ENCODE measurements at regions not wholly inside any gene's neighbourhood (a gene's known extent, or its start where the extent isn't known, plus 50 kb on each side); places are given as distances from the start of the nearest gene placed in this dataset.

GRCh38 chr9:110033869-110034268 lies 174.1 kb downstream of the C9orf152 start:
- CTCF ChIA-PET (ENCODE audit: low intra/inter-chr PET ratio, low total read pairs): interaction anchor here (1.1 kb wide), 1 partner anchor 24 kb away, joined by 4 read pairs; no protein-coding TSS in a partner anchor
- BruUV-seq (replicated peaks): no TSS peak
- TF ChIP-seq BRD4 (CRISPR knock-in tag; IDR thresholded peaks at IDR 0.05): no peak
- no peak for TF ChIP-seq USF2 (IDR thresholded peaks at IDR 0.05; ENCODE audit: low read depth, low read length)
- no peak for TF ChIP-seq USF2 (CRISPR knock-in tag; IDR thresholded peaks at IDR 0.05; ENCODE audit: borderline replicate concordance)
- no peak for TF ChIP-seq TAF15 (IDR thresholded peaks at IDR 0.05; ENCODE audit: low read depth, low read length, poor library complexity, severe bottlenecking)
- no peak for TF ChIP-seq HMGXB4 (CRISPR knock-in tag; IDR thresholded peaks at IDR 0.05; ENCODE audit: borderline replicate concordance in 1 of 2, low read depth in 1 of 2)
- TF ChIP-seq PITX1 (CRISPR knock-in tag; IDR thresholded peaks at IDR 0.05): no peak
- no peak for TF ChIP-seq NCOA1 (CRISPR knock-in tag; IDR thresholded peaks at IDR 0.05)
- TF ChIP-seq ZNF331 (CRISPR knock-in tag; IDR thresholded peaks at IDR 0.05): no peak
- no peak for TF ChIP-seq GATAD1 (CRISPR knock-in tag; IDR thresholded peaks at IDR 0.05)
- no peak for TF ChIP-seq SUZ12 (IDR thresholded peaks at IDR 0.05; ENCODE audit: low read depth, low read length)
- TF ChIP-seq, protein P1, sequence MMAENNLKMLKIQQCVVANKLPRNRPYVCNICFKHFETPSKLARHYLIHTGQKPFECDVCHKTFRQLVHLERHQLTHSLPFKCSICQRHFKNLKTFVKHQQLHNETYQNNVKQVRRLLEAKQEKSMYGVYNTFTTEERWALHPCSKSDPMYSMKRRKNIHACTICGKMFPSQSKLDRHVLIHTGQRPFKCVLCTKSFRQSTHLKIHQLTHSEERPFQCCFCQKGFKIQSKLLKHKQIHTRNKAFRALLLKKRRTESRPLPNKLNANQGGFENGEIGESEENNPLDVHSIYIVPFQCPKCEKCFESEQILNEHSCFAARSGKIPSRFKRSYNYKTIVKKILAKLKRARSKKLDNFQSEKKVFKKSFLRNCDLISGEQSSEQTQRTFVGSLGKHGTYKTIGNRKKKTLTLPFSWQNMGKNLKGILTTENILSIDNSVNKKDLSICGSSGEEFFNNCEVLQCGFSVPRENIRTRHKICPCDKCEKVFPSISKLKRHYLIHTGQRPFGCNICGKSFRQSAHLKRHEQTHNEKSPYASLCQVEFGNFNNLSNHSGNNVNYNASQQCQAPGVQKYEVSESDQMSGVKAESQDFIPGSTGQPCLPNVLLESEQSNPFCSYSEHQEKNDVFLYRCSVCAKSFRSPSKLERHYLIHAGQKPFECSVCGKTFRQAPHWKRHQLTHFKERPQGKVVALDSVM (CRISPR knock-in tag; IDR thresholded peaks at IDR 0.05): no peak
- no peak for TF ChIP-seq ZNF619 (CRISPR knock-in tag; IDR thresholded peaks at IDR 0.05)
- TF ChIP-seq SMARCC2 (IDR thresholded peaks at IDR 0.05): no peak
- TF ChIP-seq MIXL1 (CRISPR knock-in tag; IDR thresholded peaks at IDR 0.05): no peak
- TF ChIP-seq, protein P2, sequence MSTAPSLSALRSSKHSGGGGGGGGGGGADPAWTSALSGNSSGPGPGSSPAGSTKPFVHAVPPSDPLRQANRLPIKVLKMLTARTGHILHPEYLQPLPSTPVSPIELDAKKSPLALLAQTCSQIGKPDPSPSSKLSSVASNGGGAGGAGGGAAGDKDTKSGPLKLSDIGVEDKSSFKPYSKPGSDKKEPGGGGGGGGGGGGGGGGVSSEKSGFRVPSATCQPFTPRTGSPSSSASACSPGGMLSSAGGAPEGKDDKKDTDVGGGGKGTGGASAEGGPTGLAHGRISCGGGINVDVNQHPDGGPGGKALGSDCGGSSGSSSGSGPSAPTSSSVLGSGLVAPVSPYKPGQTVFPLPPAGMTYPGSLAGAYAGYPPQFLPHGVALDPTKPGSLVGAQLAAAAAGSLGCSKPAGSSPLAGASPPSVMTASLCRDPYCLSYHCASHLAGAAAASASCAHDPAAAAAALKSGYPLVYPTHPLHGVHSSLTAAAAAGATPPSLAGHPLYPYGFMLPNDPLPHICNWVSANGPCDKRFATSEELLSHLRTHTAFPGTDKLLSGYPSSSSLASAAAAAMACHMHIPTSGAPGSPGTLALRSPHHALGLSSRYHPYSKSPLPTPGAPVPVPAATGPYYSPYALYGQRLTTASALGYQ (CRISPR knock-in tag; IDR thresholded peaks at IDR 0.05): no peak
- TF ChIP-seq DDIT3 (CRISPR knock-in tag; IDR thresholded peaks at IDR 0.05): no peak
- no peak for TF ChIP-seq HCFC1 (IDR thresholded peaks at IDR 0.05; ENCODE audit: low read depth, low read length)
- no peak for TF ChIP-seq MED8 (CRISPR knock-in tag; IDR thresholded peaks at IDR 0.05; ENCODE audit: insufficient replicate concordance)

More at GRCh38 chr9:110033869-110034268, 174.1 kb downstream of the C9orf152 start:
- intact Hi-C loops (cut with micrococcal nuclease; ENCODE audit: unreplicated experiment): no loop called here
- no peaks in the 10 kb centered on the region for H3K79me2 ChIP-seq (ENCODE audit: insufficient read depth, low read length)
- no peak for FAIRE-seq
- no peak overlapping the region for H2AFZ ChIP-seq (ENCODE audit: low read length)
- no peak overlapping the region for H3K4me2 ChIP-seq (ENCODE audit: low read depth, low read length)
- POLR2A ChIA-PET: no interaction called here
- H3K27ac ChIP-seq (ENCODE audit: extremely low read length, insufficient read depth, low read length): no peak overlapping the region
- no peaks in the 10 kb centered on the region for H4K20me1 ChIP-seq (ENCODE audit: insufficient read depth, low read length)
- peaks cover 23% of the 10 kb centered on the region for H3K4me1 ChIP-seq (ENCODE audit: insufficient read depth, low read length)
- WGBS (ENCODE audit: low lambda C conversion rate): 58% methylated on average over 2 of the region's 2 CpGs
- no peak for ATAC-seq
- H3K9me3 ChIP-seq (ENCODE audit: low read length): no peaks in the 10 kb centered on the region
- H3K4me3 ChIP-seq (replicated peaks in 1 of 3; ENCODE audit: insufficient read depth in 1 of 3, low read depth in 2 of 3, low read length in 3 of 3): no peak overlapping the region
- H3K36me3 ChIP-seq (replicated peaks in 1 of 2; ENCODE audit: control insufficient read depth in 1 of 2, insufficient read depth in 2 of 2, low read length in 2 of 2): no peaks in the 10 kb centered on the region
- no peaks in the 10 kb centered on the region; a peak in 1 of 5 replicates for H3K27me3 ChIP-seq (ENCODE audit: control insufficient read depth in 1 of 2, insufficient read depth in 2 of 2, low read length in 2 of 2)
- in situ Hi-C loops (cut with HindIII; ENCODE audit: extremely low pct_ligation_motif_present, low pct_unique_long_range_greater_than_20kb): no loop called here
- no peak overlapping the region for H3K9ac ChIP-seq (ENCODE audit: insufficient read depth, low read depth, low read length)
- DNase-seq (ENCODE audit: low spot score): no peak
